NCI-H128 (cell line): ENCODE measurements at regions not wholly inside any gene's neighbourhood (a gene's known extent, or its start where the extent isn't known, plus 50 kb on each side); places are given as distances from the start of the nearest gene placed in this dataset.
"Not testable (repeated sequence)": the region's sequence is repeated elsewhere in the genome, so short reads cannot be mapped to it uniquely, and the experiment has no call there.

Source experiments
- DNase-seq: peaks from one replicate; lab custom pipeline; 2025; ENCODE audit not compliant: unreplicated experiment; lab: John Stamatoyannopoulos, UW

GRCh38 chr10:4276151-4276550, 491.1 kb upstream of the KLF6 start:
- no peak for DNase-seq

- DNase-seq, result not testable (repeated sequence)
Measured at GRCh38 chr10:4274671-4275070, 489.7 kb upstream of the KLF6 start.

- no peak for DNase-seq
Measured at GRCh38 chr10:4271193-4271592, 486.2 kb upstream of the KLF6 start.

GRCh38 chr10:4270116-4270515, 485.1 kb upstream of the KLF6 start:
- no peak for DNase-seq

- not testable (repeated sequence) for DNase-seq
Measured at GRCh38 chr10:4268490-4268889, 483.5 kb upstream of the KLF6 start.

GRCh38 chr10:4267086-4267773, 482.2 kb upstream of the KLF6 start:
- DNase-seq, result no peak

- no peak for DNase-seq
Measured at GRCh38 chr10:4266416-4267085, 481.5 kb upstream of the KLF6 start.

GRCh38 chr10:4265964-4266363, 481.0 kb upstream of the KLF6 start:
- no peak for DNase-seq

GRCh38 chr10:4264209-4264865, 479.3 kb upstream of the KLF6 start:
- no peak for DNase-seq

- no peak for DNase-seq
Measured at GRCh38 chr10:4263601-4263921, 478.6 kb upstream of the KLF6 start.

- no peak for DNase-seq
Measured at GRCh38 chr10:4262870-4263600, 478.0 kb upstream of the KLF6 start.

GRCh38 chr10:4262449-4262848, 477.4 kb upstream of the KLF6 start:
- DNase-seq, result no peak

GRCh38 chr10:4260483-4261124, 475.6 kb upstream of the KLF6 start:
- DNase-seq, result no peak

GRCh38 chr10:4257939-4258465, 473.0 kb upstream of the KLF6 start:
- no peak for DNase-seq

GRCh38 chr10:4256971-4257370, 472.0 kb upstream of the KLF6 start:
- DNase-seq, result no peak

- no peak for DNase-seq
Measured at GRCh38 chr10:4255751-4256150, 470.7 kb upstream of the KLF6 start.

- no peak for DNase-seq
Measured at GRCh38 chr10:4254101-4254994, 469.3 kb upstream of the KLF6 start.

- no peak for DNase-seq
Measured at GRCh38 chr10:4252701-4253100, 467.7 kb upstream of the KLF6 start.

- DNase-seq, result no peak
Measured at GRCh38 chr10:4250587-4250887, 465.5 kb upstream of the KLF6 start.
